Keratinocyte (primary cell): ENCODE measurements at regions not wholly inside any gene's neighbourhood (a gene's known extent, or its start where the extent isn't known, plus 50 kb on each side); places are given as distances from the start of the nearest gene placed in this dataset.

Experiments used
- DNase-seq: peaks from one replicate; pipeline ENCODE4 v3.0.0-alpha.2; 2011; ENCODE audit warnings: low read depth, missing footprints, low spot score
- FAIRE-seq: peaks from 2 replicates; lab custom pipeline; 2011; peaks lifted over from hg19 to GRCh38; lab: Jason Lieb, UNC
- H2AFZ ChIP-seq: 2 replicates; pipeline ENCODE4 v1.6.0; 2012; ENCODE audit warnings: low read length, control low read depth, inconsistent platforms; ENCODE audit not compliant: control insufficient read depth
- H3K27ac ChIP-seq: 2 replicates; pipeline ENCODE4 v1.5.1; 2011; ENCODE audit warnings: low read length; ENCODE audit not compliant: control insufficient read depth, insufficient read depth
- H3K27me3 ChIP-seq: 3 replicates; pipeline ENCODE4 v1.6.0; 2011; ENCODE audit warnings: low read length; ENCODE audit not compliant: control insufficient read depth, insufficient read depth; ENCODE audit errors: extremely low read depth
- H3K36me3 ChIP-seq, 2 experiments: 2 replicates in 1 of 2; 3 replicates in 1 of 2; pipeline ENCODE4 v1.5.1; 2011; ENCODE audit warnings: low read length in 2 of 2, mild to moderate bottlenecking in 1 of 2; ENCODE audit not compliant: control insufficient read depth in 2 of 2, insufficient read depth in 2 of 2; ENCODE audit errors: extremely low read depth in 1 of 2
- H3K4me1 ChIP-seq: 3 replicates; pipeline ENCODE4 v1.5.1; 2011; ENCODE audit warnings: low read length; ENCODE audit not compliant: control insufficient read depth, insufficient read depth; ENCODE audit errors: extremely low read depth
- H3K4me2 ChIP-seq: 3 replicates; pipeline ENCODE4 v1.6.0; 2011; ENCODE audit warnings: low read depth, low read length; ENCODE audit not compliant: control insufficient read depth, insufficient read depth; ENCODE audit errors: extremely low read depth
- H3K4me3 ChIP-seq, 3 experiments: fragments of 200-600 bp in 1 of 3; sonication (generic) in 1 of 3; 2 replicates in 2 of 3; 3 replicates in 1 of 3; pipeline ENCODE4 v1.5.1; 2011 to 2016; ENCODE audit warnings: low read length in 3 of 3, mild to moderate bottlenecking in 3 of 3, control low read depth in 2 of 3, inconsistent platforms in 1 of 3, low read depth in 1 of 3, mixed read lengths in 1 of 3, mixed run types in 1 of 3, moderate library complexity in 1 of 3; ENCODE audit not compliant: control insufficient read depth in 2 of 3, insufficient read depth in 2 of 3; ENCODE audit errors: extremely low read depth in 1 of 3
- H3K79me2 ChIP-seq: 2 replicates; pipeline ENCODE4 v1.6.0; 2012; ENCODE audit warnings: low read length; ENCODE audit not compliant: control insufficient read depth, insufficient read depth
- H3K9ac ChIP-seq: 3 replicates; pipeline ENCODE4 v1.6.0; 2011; ENCODE audit warnings: low read length; ENCODE audit not compliant: control insufficient read depth, insufficient read depth; ENCODE audit errors: extremely low read depth
- H3K9me1 ChIP-seq: 3 replicates; pipeline ENCODE4 v1.6.0; 2011; ENCODE audit warnings: low read length; ENCODE audit not compliant: control insufficient read depth, insufficient read depth; ENCODE audit errors: extremely low read depth
- H3K9me3 ChIP-seq: 2 replicates; pipeline ENCODE4 v1.5.1; 2012; ENCODE audit warnings: low read depth, low read length; ENCODE audit not compliant: control insufficient read depth
- H4K20me1 ChIP-seq: 3 replicates; pipeline ENCODE4 v1.6.0; 2011; ENCODE audit warnings: low read length; ENCODE audit not compliant: control insufficient read depth, insufficient read depth; ENCODE audit errors: extremely low read depth
- CTCF ChIP-seq, 3 experiments: IDR thresholded peaks in 1 of 3; conservative IDR thresholded peaks in 1 of 3; optimal IDR thresholded peaks in 1 of 3; 2 replicates in 2 of 3; 3 replicates in 1 of 3; pipeline versions ENCODE3 to v1.5.1; 2011; ENCODE audit warnings: low read length in 3 of 3, mild to moderate bottlenecking in 3 of 3, moderate library complexity in 2 of 3, control low read depth in 1 of 3, inconsistent platforms in 1 of 3; ENCODE audit not compliant: insufficient read depth in 2 of 3; ENCODE audit errors: extremely low read depth in 1 of 3
- EZH2 ChIP-seq: IDR thresholded peaks from one replicate; pipeline ENCODE4 v1.6.1; 2012; ENCODE audit warnings: inconsistent platforms, mild to moderate bottlenecking, low read length, moderate library complexity
- dilution Hi-C: fragments of 300-500 bp; cut with MboI; formaldehyde crosslinking; loops from one replicate; pipeline ENCODE4 v1.7.0; 2020; ENCODE audit warnings: low sequenced_read_pairs; ENCODE audit not compliant: extremely low pct_ligation_motif_present

DNA sequence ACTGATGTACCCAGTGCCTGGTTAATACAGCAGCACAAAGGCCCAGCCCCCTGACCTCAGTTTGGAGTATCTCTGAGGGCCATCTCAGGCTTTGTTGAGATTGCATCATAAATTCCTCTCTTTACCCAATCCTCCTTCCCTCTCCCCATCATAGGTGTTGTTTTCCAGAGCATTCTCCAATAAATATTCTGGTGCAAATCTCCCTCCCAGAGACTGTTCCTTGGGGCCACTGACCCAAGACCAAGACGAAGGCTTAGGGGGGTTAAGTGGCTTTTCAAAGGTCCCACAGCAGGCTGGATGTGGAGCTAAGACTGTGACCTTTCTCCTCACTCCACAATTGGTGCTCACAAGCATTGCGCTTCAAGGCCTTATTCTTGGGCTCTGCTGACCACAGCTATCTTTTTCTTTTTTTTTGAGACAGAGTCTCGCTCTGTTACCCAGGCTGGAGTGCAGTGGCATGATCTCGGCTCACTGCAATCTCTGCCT, 72.4 kb upstream of the ZMYND8 start:
- H3K79me2 ChIP-seq: no peaks in the 10 kb centered on the region
- dilution Hi-C loops: no loop called here
- no peaks in the 10 kb centered on the region for H3K36me3 ChIP-seq
- FAIRE-seq (no peak), DNase-seq (no peak)
- H3K9me3 ChIP-seq: no peaks in the 10 kb centered on the region
- no peaks in the 10 kb centered on the region for H4K20me1 ChIP-seq
- no peak overlapping the region for H2AFZ ChIP-seq
- H3K27ac ChIP-seq: no peak overlapping the region
- no peak overlapping the region for H3K4me2 ChIP-seq
- H3K27me3 ChIP-seq: no peaks in the 10 kb centered on the region
- H3K4me3 ChIP-seq: no peak overlapping the region
- peaks cover 12% of the 10 kb centered on the region for H3K4me1 ChIP-seq
- no peaks in the 10 kb centered on the region for H3K9me1 ChIP-seq
- no peak for TF ChIP-seq CTCF (optimal IDR thresholded peaks at IDR 0.05 in 1 of 3, IDR thresholded peaks at IDR 0.05 in 1 of 3, conservative IDR thresholded peaks at IDR 0.05 in 1 of 3; ENCODE audit: extremely low read depth in 1 of 3, insufficient read depth in 2 of 3, low read length in 3 of 3)
- no peak for TF ChIP-seq EZH2
- no peak overlapping the region for H3K9ac ChIP-seq

- dilution Hi-C loops: no loop called here
- Histone ChIP-seq H3K79me2 (no peaks in the 10 kb centered on the region), H3K4me1 (peaks cover 17% of the 10 kb centered on the region), H3K4me3 (no peak overlapping the region), H3K27ac (no peak overlapping the region), H2AFZ (no peak overlapping the region), H3K9ac (no peak overlapping the region), H3K9me1 (no peaks in the 10 kb centered on the region), H3K36me3 (no peaks in the 10 kb centered on the region), H3K4me2 (no peak overlapping the region), H4K20me1 (no peaks in the 10 kb centered on the region), H3K9me3 (no peaks in the 10 kb centered on the region), H3K27me3 (no peaks in the 10 kb centered on the region)
- FAIRE-seq (no peak), DNase-seq (no peak)
- TF ChIP-seq CTCF (optimal IDR thresholded peaks at IDR 0.05 in 1 of 3, IDR thresholded peaks at IDR 0.05 in 1 of 3, conservative IDR thresholded peaks at IDR 0.05 in 1 of 3; ENCODE audit: extremely low read depth in 1 of 3, insufficient read depth in 2 of 3, low read length in 3 of 3) (no peak), EZH2 (no peak)
Observed at GRCh38 chr20:47429409-47429808, 72.3 kb upstream of the NCOA3 start.
